ENCODE measurements at regions not wholly inside any gene's neighbourhood (a gene's known extent, or its start where the extent isn't known, plus 50 kb on each side); places are given as distances from the start of the nearest gene placed in this dataset.

DNA sequence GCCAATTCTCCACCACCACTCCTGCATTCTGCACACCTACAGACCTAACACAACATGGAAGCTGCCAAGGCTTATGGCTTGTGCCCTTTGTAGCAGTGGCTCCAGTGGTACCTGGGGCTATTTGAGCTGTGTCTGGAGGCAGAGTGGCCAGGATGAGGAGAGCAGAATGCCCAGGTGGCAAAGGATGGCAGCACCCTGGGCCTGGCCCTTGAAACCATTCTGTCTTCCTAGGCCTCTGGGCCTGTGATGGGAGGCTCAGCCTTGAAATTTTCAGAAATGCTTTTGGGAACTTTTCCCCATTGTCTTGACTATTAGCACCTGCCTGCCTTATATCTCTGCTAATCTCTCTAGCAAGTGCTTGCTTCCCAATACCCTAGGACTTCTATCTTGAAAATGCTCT is 241.7 kb downstream of the TMEM167A start:
- no peak overlapping the region for H3K27ac ChIP-seq
- H3K9me3 ChIP-seq = no peaks in the 10 kb centered on the region
- intact Hi-C loops (cut with DNase I; ENCODE audit: low total_unique reads) = no loop called here
- in situ Hi-C loops (cut with MboI; ENCODE audit: low pct_ligation_motif_present in 1 of 4, low pct_unique_long_range_greater_than_20kb in 1 of 4, low sequenced_read_pairs in 3 of 4) = no loop called here
- H3K36me3 ChIP-seq = no peaks in the 10 kb centered on the region
- TF ChIP-seq, protein P1, sequence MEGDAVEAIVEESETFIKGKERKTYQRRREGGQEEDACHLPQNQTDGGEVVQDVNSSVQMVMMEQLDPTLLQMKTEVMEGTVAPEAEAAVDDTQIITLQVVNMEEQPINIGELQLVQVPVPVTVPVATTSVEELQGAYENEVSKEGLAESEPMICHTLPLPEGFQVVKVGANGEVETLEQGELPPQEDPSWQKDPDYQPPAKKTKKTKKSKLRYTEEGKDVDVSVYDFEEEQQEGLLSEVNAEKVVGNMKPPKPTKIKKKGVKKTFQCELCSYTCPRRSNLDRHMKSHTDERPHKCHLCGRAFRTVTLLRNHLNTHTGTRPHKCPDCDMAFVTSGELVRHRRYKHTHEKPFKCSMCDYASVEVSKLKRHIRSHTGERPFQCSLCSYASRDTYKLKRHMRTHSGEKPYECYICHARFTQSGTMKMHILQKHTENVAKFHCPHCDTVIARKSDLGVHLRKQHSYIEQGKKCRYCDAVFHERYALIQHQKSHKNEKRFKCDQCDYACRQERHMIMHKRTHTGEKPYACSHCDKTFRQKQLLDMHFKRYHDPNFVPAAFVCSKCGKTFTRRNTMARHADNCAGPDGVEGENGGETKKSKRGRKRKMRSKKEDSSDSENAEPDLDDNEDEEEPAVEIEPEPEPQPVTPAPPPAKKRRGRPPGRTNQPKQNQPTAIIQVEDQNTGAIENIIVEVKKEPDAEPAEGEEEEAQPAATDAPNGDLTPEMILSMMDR (IDR thresholded peaks at IDR 0.05) = no peak
- TF ChIP-seq POLR2AphosphoS5 (IDR thresholded peaks at IDR 0.05) (no peak), EP300 (IDR thresholded peaks at IDR 0.05; ENCODE audit: low read depth) (no peak), POLR2A (IDR thresholded peaks at IDR 0.05) (no peak)
- no peak overlapping the region for H3K4me3 ChIP-seq
- no peaks in the 10 kb centered on the region for H3K4me1 ChIP-seq
- DNase-seq = no peak
- H3K27me3 ChIP-seq = no peaks in the 10 kb centered on the region

DNA sequence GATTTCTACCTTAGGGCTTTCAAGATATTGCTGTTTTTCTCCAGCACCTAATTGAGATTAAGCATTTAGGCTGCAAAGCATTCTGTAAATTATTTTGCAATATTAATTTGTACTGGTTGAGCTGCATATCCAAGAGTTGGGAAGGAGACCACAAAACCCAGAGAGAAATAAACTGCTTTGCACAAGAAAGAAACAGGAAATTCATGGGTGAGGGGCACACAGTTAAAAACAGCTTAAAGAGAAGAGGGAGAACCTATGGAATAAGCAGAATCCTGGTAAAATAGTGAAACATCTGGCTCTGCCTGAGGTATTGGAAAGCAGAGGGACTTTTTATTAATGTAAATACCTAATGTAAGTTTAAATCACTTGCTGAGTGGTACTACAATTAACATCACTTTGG is 243.0 kb downstream of the TMEM167A start:
- TF ChIP-seq POLR2A (IDR thresholded peaks at IDR 0.05) (no peak), POLR2AphosphoS5 (IDR thresholded peaks at IDR 0.05) (no peak)
- intact Hi-C loops (cut with DNase I; ENCODE audit: low total_unique reads) (no loop called here), in situ Hi-C loops (cut with MboI; ENCODE audit: low pct_ligation_motif_present in 1 of 4, low pct_unique_long_range_greater_than_20kb in 1 of 4, low sequenced_read_pairs in 3 of 4) (no loop called here)
- no peak for DNase-seq
- Histone ChIP-seq H3K9me3 (no peaks in the 10 kb centered on the region), H3K27me3 (no peaks in the 10 kb centered on the region), H3K27ac (no peak overlapping the region), H3K4me3 (no peak overlapping the region), H3K36me3 (no peaks in the 10 kb centered on the region), H3K4me1 (no peaks in the 10 kb centered on the region)

GRCh38 chr5:82833277-82833676 is 243.9 kb downstream of the TMEM167A start:
- 90 to 100% methylated on average over 2 to 3 of the region's 3 CpGs for WGBS, 2 donors (ENCODE audit: low coverage in 1 of 2)
- intact Hi-C loops (cut with DNase I; ENCODE audit: low total_unique reads) = no loop called here
- in situ Hi-C loops (cut with MboI; ENCODE audit: low pct_ligation_motif_present in 1 of 4, low pct_unique_long_range_greater_than_20kb in 1 of 4, low sequenced_read_pairs in 3 of 4) = no loop called here
- Histone ChIP-seq H3K9me3 (no peaks in the 10 kb centered on the region), H3K27ac (no peak overlapping the region), H3K27me3 (no peaks in the 10 kb centered on the region), H3K4me3 (no peak overlapping the region), H3K4me1 (no peaks in the 10 kb centered on the region), H3K36me3 (no peaks in the 10 kb centered on the region)
- TF ChIP-seq POLR2A (IDR thresholded peaks at IDR 0.05) (no peak), POLR2AphosphoS5 (IDR thresholded peaks at IDR 0.05) (no peak), EP300 (IDR thresholded peaks at IDR 0.05; ENCODE audit: low read depth) (no peak)
- TF ChIP-seq, protein P1 (IDR thresholded peaks at IDR 0.05) = no peak
- no peak for DNase-seq

GRCh38 chr5:82832445-82832844 is 244.7 kb downstream of the TMEM167A start:
- WGBS, 2 donors (ENCODE audit: low coverage in 1 of 2) = 88 to 89% methylated on average over 2 of the region's 2 CpGs
- in situ Hi-C loops (cut with MboI; ENCODE audit: low pct_ligation_motif_present in 1 of 4, low pct_unique_long_range_greater_than_20kb in 1 of 4, low sequenced_read_pairs in 3 of 4) (no loop called here), intact Hi-C loops (cut with DNase I; ENCODE audit: low total_unique reads) (no loop called here)
- no peak for TF ChIP-seq EP300 (IDR thresholded peaks at IDR 0.05; ENCODE audit: low read depth)
- TF ChIP-seq POLR2AphosphoS5 (IDR thresholded peaks at IDR 0.05) = no peak
- TF ChIP-seq POLR2A (IDR thresholded peaks at IDR 0.05) = no peak
- TF ChIP-seq, protein P1 (IDR thresholded peaks at IDR 0.05) = no peak
- DNase-seq = no peak
- Histone ChIP-seq H3K9me3 (no peaks in the 10 kb centered on the region), H3K27me3 (no peaks in the 10 kb centered on the region), H3K36me3 (no peaks in the 10 kb centered on the region), H3K4me3 (no peak overlapping the region), H3K4me1 (no peaks in the 10 kb centered on the region), H3K27ac (no peak overlapping the region)

DNA sequence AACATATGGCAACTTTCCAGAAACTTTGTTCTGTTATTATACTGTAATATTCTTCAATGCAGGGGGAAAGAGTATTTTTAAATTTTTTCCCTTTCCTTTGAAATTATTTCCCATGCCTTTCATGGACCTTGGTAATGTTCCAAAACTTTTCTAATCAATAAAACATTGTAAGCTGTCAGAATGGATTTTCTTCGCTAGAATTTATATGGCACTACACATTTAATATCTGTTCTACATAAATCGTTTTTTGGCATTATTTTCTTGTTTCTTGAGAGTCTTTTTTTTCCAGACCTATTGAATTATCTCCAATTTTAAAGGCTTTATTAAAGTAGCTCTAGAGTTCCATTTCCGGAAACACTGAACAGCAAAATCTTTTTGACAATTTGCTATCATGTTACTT is 249.0 kb downstream of the TMEM167A start:
- H3K9me3 ChIP-seq = no peaks in the 10 kb centered on the region
- 74 to 93% methylated on average over 3 of the region's 3 CpGs for WGBS, 2 donors (ENCODE audit: low coverage in 1 of 2)
- in situ Hi-C loops (cut with MboI; ENCODE audit: low pct_ligation_motif_present in 1 of 4, low pct_unique_long_range_greater_than_20kb in 1 of 4, low sequenced_read_pairs in 3 of 4) = no loop called here

More for the DNA sequence above, 249.0 kb downstream of the TMEM167A start:
- H3K4me1 ChIP-seq = no peaks in the 10 kb centered on the region
- DNase-seq = no peak
- TF ChIP-seq, protein P1 (IDR thresholded peaks at IDR 0.05) = no peak
- TF ChIP-seq EP300 (IDR thresholded peaks at IDR 0.05; ENCODE audit: low read depth) (no peak), POLR2AphosphoS5 (IDR thresholded peaks at IDR 0.05) (no peak), POLR2A (IDR thresholded peaks at IDR 0.05) (no peak)
- no peaks in the 10 kb centered on the region for H3K36me3 ChIP-seq
- intact Hi-C loops (cut with DNase I; ENCODE audit: low total_unique reads) = no loop called here
- H3K4me3 ChIP-seq = no peak overlapping the region
- H3K27me3 ChIP-seq = no peaks in the 10 kb centered on the region
- no peak overlapping the region for H3K27ac ChIP-seq

Measured in transverse colon (tissue), 4 donors.